GM12801 (cell line): ENCODE measurements at regions not wholly inside any gene's neighbourhood (a gene's known extent, or its start where the extent isn't known, plus 50 kb on each side); places are given as distances from the start of the nearest gene placed in this dataset.

Source experiments
- TF ChIP-seq, protein P1 (sequence below): IDR thresholded peaks from one replicate; pipeline ENCODE4 v1.5.1; 2011; ENCODE audit warnings: control low read depth; ENCODE audit not compliant: insufficient read length; ENCODE audit errors: extremely low read depth

DNA sequence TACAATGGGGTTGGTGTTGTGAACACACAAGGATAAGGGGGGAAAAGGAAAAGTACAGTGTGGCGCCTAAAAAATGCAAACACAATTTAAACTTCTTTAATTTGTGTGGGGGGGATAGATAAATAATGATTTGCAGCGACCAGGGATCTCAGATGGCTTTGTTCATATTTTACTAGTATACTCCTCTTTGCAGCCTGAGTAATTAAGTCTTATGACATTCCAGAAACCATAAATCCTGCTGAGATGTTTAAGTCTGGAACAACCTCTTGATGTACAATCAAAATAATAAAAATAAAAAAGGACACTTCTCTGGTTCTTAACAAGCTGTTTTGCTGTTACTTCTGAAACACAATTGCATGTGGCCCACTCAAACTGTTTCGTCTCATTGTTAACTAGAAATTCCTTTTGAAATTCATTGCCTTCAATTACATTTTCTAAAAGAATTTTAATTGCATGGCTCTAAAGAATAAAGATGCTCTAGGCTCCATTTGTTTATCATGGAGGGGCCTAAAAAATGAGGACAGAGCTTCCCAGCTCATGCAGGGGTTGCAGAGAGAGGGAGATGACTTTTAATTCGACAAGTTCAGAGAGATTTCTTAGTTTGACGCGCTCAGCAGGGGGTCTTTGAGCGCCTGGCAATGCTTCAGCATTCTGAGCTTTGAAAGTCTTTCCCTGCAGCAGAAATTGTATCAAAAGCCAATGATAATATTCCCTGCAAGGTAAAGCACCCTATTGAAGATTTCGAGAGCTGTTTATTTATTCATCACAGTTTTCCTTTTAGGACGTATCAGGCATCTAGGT lies 892.4 kb upstream of the TENM3 start:
- TF ChIP-seq, protein P1, sequence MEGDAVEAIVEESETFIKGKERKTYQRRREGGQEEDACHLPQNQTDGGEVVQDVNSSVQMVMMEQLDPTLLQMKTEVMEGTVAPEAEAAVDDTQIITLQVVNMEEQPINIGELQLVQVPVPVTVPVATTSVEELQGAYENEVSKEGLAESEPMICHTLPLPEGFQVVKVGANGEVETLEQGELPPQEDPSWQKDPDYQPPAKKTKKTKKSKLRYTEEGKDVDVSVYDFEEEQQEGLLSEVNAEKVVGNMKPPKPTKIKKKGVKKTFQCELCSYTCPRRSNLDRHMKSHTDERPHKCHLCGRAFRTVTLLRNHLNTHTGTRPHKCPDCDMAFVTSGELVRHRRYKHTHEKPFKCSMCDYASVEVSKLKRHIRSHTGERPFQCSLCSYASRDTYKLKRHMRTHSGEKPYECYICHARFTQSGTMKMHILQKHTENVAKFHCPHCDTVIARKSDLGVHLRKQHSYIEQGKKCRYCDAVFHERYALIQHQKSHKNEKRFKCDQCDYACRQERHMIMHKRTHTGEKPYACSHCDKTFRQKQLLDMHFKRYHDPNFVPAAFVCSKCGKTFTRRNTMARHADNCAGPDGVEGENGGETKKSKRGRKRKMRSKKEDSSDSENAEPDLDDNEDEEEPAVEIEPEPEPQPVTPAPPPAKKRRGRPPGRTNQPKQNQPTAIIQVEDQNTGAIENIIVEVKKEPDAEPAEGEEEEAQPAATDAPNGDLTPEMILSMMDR, result no peak

DNA sequence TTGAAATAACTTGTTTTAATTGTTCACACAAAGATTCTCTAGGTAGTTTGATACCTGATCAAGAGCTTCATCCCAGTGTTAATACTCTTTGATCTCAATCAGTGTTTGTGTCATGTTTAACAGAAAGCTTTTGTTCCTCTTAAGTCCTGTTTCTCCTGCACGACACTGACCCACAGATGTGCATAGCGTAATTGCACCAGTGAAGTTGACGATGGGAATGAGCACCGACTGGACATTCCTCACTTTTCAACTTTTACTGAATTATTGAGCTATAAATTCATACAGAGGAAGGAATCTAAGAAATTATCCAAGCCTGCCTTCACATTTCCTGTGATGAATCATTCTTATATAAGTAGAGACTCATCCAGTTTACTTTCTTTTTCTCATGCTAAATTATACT lies 878.7 kb upstream of the TENM3 start:
- TF ChIP-seq, protein P1, result no peak

DNA sequence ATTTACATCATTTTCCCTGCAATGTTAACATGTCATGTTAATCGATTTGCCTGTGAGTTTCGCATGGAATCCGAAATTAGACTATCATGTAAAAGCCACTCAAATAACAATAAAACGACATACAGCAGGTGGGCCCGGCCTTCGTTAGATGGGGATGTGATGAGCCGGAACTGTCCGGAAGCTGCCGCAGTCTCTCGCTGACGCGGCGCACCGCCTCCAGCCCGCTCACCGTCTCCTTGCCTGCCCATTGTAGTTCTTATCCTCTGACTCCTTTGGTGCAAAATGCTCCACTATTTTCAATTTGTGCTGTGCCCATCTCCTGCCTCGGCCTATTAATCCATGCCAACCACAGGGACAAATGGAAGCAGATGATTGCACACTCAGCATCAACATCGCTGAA lies 877.5 kb upstream of the TENM3 start:
- TF ChIP-seq, protein P1, result no peak

DNA sequence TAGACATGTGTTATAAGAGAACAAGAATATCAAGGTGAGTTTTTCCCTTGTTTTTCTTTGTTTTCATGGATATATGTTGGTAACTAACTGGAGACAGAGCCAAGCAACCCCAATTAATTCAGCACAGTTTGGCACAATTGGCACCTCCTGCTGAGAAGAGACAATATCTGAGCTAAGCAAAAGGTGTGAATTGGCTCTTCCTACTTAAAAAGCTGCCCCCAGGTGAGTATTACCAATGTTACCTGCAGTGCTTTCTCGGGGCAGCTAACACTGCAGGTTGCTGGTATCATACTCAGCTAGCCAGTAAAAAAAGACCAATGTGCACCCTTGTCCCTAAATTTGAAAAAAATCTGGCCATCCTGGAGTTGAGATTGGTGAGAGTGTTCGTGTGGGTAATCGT lies 871.2 kb upstream of the TENM3 start:
- TF ChIP-seq, protein P1, result no peak

DNA sequence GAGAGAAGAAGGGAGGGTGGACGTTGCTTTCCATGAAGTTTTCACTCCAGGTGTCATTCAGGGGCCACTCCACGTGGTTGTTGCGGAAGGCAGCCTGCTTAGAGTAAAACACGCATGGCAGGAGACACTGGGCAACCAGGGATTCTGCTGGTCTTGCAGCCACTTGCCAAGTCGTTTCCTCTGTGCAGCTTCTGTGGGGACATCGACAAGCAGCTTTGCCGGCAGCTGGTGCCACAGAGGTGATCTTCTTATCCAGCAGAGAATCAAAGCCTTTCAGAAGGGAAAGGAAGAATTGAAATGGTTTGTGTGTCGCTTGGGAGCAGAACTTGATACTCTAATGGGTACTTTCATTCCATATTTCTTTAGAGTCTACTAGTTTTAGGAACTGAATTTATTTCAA lies 867.1 kb upstream of the TENM3 start:
- TF ChIP-seq, protein P1, result no peak

DNA sequence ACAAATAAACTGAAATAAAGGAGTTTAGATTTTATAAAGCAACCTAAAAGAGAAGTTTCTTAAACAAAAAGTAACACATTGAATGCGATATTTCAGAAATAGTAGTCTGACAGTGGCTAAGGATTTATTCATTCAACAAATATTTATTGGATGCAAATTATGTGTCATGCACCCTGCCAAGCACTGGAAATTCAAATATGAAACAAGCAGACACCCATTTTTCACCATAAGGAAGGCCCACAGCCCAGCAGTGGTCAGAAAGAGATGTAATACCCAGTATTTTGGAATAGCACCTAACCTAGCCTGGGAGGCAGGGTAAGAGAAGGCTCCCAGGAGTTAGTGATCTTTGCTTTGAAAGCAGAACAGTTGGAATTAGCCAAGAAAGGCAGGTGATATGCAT lies 855.1 kb upstream of the TENM3 start:
- TF ChIP-seq, protein P1, result no peak

DNA sequence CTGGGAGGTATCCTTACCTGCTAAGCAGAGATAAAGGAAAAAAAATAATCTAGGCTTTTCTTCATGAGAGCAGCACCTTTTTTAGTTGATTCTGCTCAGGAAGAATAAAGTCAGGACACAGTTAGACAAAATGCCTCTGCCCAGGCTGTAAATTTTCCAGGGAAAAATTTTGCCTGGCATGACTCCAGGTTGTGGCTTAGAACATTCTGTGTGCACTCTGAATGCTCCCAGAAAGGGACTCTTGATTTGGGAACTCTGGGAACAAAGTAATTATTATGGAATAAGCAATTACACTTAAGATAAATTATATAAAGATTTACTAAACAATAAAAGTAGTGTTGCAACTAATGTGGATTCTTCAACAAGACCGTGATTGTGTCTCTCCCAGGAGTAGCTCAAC lies 826.2 kb upstream of the TENM3 start:
- TF ChIP-seq, protein P1, result no peak
